Neural cell (in vitro differentiated cells): ENCODE measurements at regions not wholly inside any gene's neighbourhood (a gene's known extent, or its start where the extent isn't known, plus 50 kb on each side); places are given as distances from the start of the nearest gene placed in this dataset.

Experiments
- H2AFZ ChIP-seq: fragments of 200-600, 300-800 bp; sonication (generic), shearing (Covaris generic); 2 replicates; pipeline ENCODE4 v1.6.0; 2014; ENCODE audit warnings: low read depth, mild to moderate bottlenecking, antibody characterized with exemption, low read length, moderate library complexity
- H3F3A ChIP-seq: fragments of 200-600 bp; shearing (Covaris generic); 2 replicates; pipeline ENCODE4 v1.6.1; 2016; ENCODE audit warnings: mild to moderate bottlenecking, moderate library complexity, mixed read lengths, antibody characterized with exemption, low read length; ENCODE audit not compliant: insufficient read depth, poor library complexity, severe bottlenecking
- H3K27ac ChIP-seq: fragments of 200-600, 300-800 bp; sonication (generic), shearing (Covaris generic); 2 replicates; pipeline ENCODE4 v1.5.1; 2014; ENCODE audit warnings: mild to moderate bottlenecking, low read length, moderate library complexity
- H3K27me3 ChIP-seq: fragments of 300-800, 200-600 bp; sonication (generic), shearing (Covaris generic); 2 replicates; pipeline ENCODE4 v1.6.0; 2014; ENCODE audit warnings: mild to moderate bottlenecking, low read depth, low read length, moderate library complexity; ENCODE audit not compliant: insufficient read depth
- H3K36me3 ChIP-seq: fragments of 300-800, 200-600 bp; sonication (generic), shearing (Covaris generic); 2 replicates; pipeline ENCODE4 v1.5.1; 2014; ENCODE audit warnings: mild to moderate bottlenecking, antibody characterized with exemption, low read length, moderate library complexity; ENCODE audit not compliant: insufficient read depth
- H3K4me2 ChIP-seq: fragments of 300-800, 200-600 bp; sonication (generic), shearing (Covaris generic); 2 replicates; pipeline ENCODE4 v1.6.0; 2014; ENCODE audit warnings: mild to moderate bottlenecking, low read length
- H3K4me3 ChIP-seq: fragments of 300-800, 200-600 bp; sonication (generic), shearing (Covaris generic); 2 replicates; pipeline ENCODE4 v1.5.1; 2014; ENCODE audit warnings: mild to moderate bottlenecking, low read length, moderate library complexity
- H3K79me2 ChIP-seq: fragments of 200-600 bp; shearing (Covaris generic); replicated peaks from 2 replicates; pipeline ENCODE4 v1.6.0; 2014; ENCODE audit warnings: mild to moderate bottlenecking, low read length, moderate library complexity; ENCODE audit not compliant: insufficient read depth
- H3K9ac ChIP-seq: fragments of 300-800, 200-600 bp; sonication (generic), shearing (Covaris generic); 2 replicates; pipeline ENCODE4 v1.6.1; 2016; ENCODE audit warnings: mild to moderate bottlenecking, low read length, mixed read lengths
- H3K9me2 ChIP-seq: fragments of 200-600 bp; shearing (Covaris generic); 2 replicates; pipeline ENCODE4 v1.6.1; 2016; ENCODE audit warnings: mild to moderate bottlenecking, low read length, mixed read lengths; ENCODE audit not compliant: insufficient read depth
- H3K9me3 ChIP-seq: fragments of 200-600, 300-800 bp; sonication (generic), shearing (Covaris generic); 2 replicates; pipeline ENCODE4 v1.6.1; 2016; ENCODE audit warnings: mild to moderate bottlenecking, mixed run types, low read length, moderate library complexity, mixed read lengths
- H4K20me1 ChIP-seq: fragments of 200-600 bp; shearing (Covaris generic); 2 replicates; pipeline ENCODE4 v1.6.1; 2016; ENCODE audit warnings: mild to moderate bottlenecking, mixed run types; ENCODE audit not compliant: insufficient read depth
- CTCF ChIP-seq: fragments of 450-650 bp; IDR thresholded peaks from 2 replicates; pipeline ENCODE4 v1.5.1; 2014; ENCODE audit warnings: antibody characterized with exemption, mild to moderate bottlenecking, moderate library complexity; ENCODE audit not compliant: poor library complexity, severe bottlenecking
- EP300 ChIP-seq: fragments of 450-650 bp; conservative IDR thresholded peaks from 2 replicates; pipeline ENCODE4 v1.6.1; 2014; ENCODE audit warnings: antibody characterized with exemption, mild to moderate bottlenecking, moderate library complexity; ENCODE audit not compliant: poor library complexity, severe bottlenecking
- EZH2 ChIP-seq: fragments of 200-600, 300-800 bp; shearing (Covaris generic), sonication (generic); IDR thresholded peaks from 2 replicates; pipeline ENCODE4 v1.6.1; 2014; ENCODE audit warnings: antibody characterized with exemption, low read length, borderline replicate concordance, mild to moderate bottlenecking; ENCODE audit not compliant: insufficient read depth, poor library complexity, severe bottlenecking
- MXI1 ChIP-seq: fragments of 450-650 bp; conservative IDR thresholded peaks from 2 replicates; pipeline ENCODE4 v1.6.1; 2014; ENCODE audit warnings: antibody characterized with exemption, mild to moderate bottlenecking; ENCODE audit not compliant: poor library complexity, severe bottlenecking
- POLR2AphosphoS5 ChIP-seq: IDR thresholded peaks from 2 replicates; pipeline ENCODE4 v1.6.1; 2012
- RAD21 ChIP-seq: fragments of 450-650 bp; conservative IDR thresholded peaks from 2 replicates; pipeline ENCODE4 v1.6.1; 2014; ENCODE audit warnings: antibody characterized with exemption, mild to moderate bottlenecking, moderate library complexity
- REST ChIP-seq: IDR thresholded peaks from 2 replicates; pipeline ENCODE4 v1.6.1; 2012; ENCODE audit warnings: borderline replicate concordance
- SMC3 ChIP-seq: fragments of 450-650 bp; conservative IDR thresholded peaks from 2 replicates; pipeline ENCODE4 v1.6.1; 2014; ENCODE audit warnings: antibody characterized with exemption, mild to moderate bottlenecking, moderate library complexity; ENCODE audit not compliant: poor library complexity
- TAF1 ChIP-seq: IDR thresholded peaks from 2 replicates; pipeline ENCODE4 v1.6.1; 2012; ENCODE audit warnings: low read depth

GRCh38 chr19:28492201-28492600 lies 720.8 kb downstream of the UQCRFS1 start:
- Histone ChIP-seq H3K27me3 (no peaks in the 10 kb centered on the region), H3K36me3 (no peaks in the 10 kb centered on the region), H3K9me2 (no peaks in the 10 kb centered on the region), H3F3A (no peaks in the 10 kb centered on the region), H4K20me1 (no peaks in the 10 kb centered on the region), H3K79me2 (no peaks in the 10 kb centered on the region), H3K4me2 (no peak overlapping the region), H3K4me3 (no peak overlapping the region), H3K9me3 (no peaks in the 10 kb centered on the region), H3K27ac (no peak overlapping the region), H2AFZ (no peak overlapping the region), H3K9ac (no peak overlapping the region)
- TF ChIP-seq REST, result no peak
- no peak for TF ChIP-seq SMC3
- TF ChIP-seq POLR2AphosphoS5, result no peak

- Histone ChIP-seq H4K20me1 (no peaks in the 10 kb centered on the region), H3K27ac (no peak overlapping the region), H3K27me3 (no peaks in the 10 kb centered on the region), H2AFZ (no peak overlapping the region), H3K4me3 (no peak overlapping the region), H3K79me2 (no peaks in the 10 kb centered on the region), H3K9me2 (no peaks in the 10 kb centered on the region), H3K4me2 (no peak overlapping the region), H3K9ac (no peak overlapping the region), H3F3A (no peaks in the 10 kb centered on the region), H3K9me3 (no peaks in the 10 kb centered on the region), H3K36me3 (no peaks in the 10 kb centered on the region)
- TF ChIP-seq MXI1, result no peak
- TF ChIP-seq EZH2, result no peak
- no peak for TF ChIP-seq RAD21
- TF ChIP-seq TAF1, result no peak
- TF ChIP-seq SMC3, result no peak
- TF ChIP-seq REST, result no peak
- no peak for TF ChIP-seq EP300
- TF ChIP-seq POLR2AphosphoS5, result no peak
- no peak for TF ChIP-seq CTCF
Observed at GRCh38 chr19:28489776-28490175, 723.2 kb downstream of the UQCRFS1 start.
